K562 (cell line): ENCODE measurements at regions not wholly inside any gene's neighbourhood (a gene's known extent, or its start where the extent isn't known, plus 50 kb on each side); places are given as distances from the start of the nearest gene placed in this dataset.

Experiments
- ATAC-seq: fragments of 200-7000 bp; cut with Tn5 transposase; 3 replicates; pipeline ENCODE4 v1.9.1; 2020; ENCODE audit warnings: moderate library complexity
- BruUV-seq: library from RNA; stranded (reverse); fragments of 400-500 nt; replicated peaks from 2 replicates; lab custom pipeline; 2021; lab: Mats Ljungman, UMichigan
- CTCF ChIA-PET: fragments of 300-600 bp; formaldehyde crosslinking; extraction: SDS; loops from one replicate; lab custom pipeline; 2021; ENCODE audit warnings: low intra/inter-chr PET ratio; lab: Yijun Ruan, JAX
- POLR2A ChIA-PET: fragments of 300-600, 350-650 bp; sonication (Branson Sonifier 250); formaldehyde crosslinking; extraction: SDS; loops from one replicate; lab custom pipeline; 2021; ENCODE audit warnings: antibody characterized with exemption, inconsistent platforms; lab: Yijun Ruan, JAX
- DNase-seq, 4 experiments: peaks; one replicate each; pipeline versions ENCODE4 v3.0.0 to v3.0.0-alpha.2; 2011 to 2018; ENCODE audit warnings: low spot score in 3 of 4, mixed read lengths in 3 of 4; ENCODE audit errors: extremely low read depth in 1 of 4
- FAIRE-seq: peaks from 2 replicates; lab custom pipeline; 2011; peaks lifted over from hg19 to GRCh38; lab: Jason Lieb, UNC
- H2AFZ ChIP-seq: 2 replicates; pipeline ENCODE4 v1.6.0; 2011; ENCODE audit warnings: low read depth, low read length, control low read depth, inconsistent platforms
- H3K27ac ChIP-seq: fragments of 200-600 bp; 3 replicates; pipeline ENCODE4 v1.8.0; 2011; ENCODE audit warnings: low read depth, mild to moderate bottlenecking, control low read depth, inconsistent platforms, low read length, moderate library complexity, mixed read lengths; ENCODE audit errors: extremely low read depth
- H3K27me3 ChIP-seq, 2 experiments: fragments of 300-600 bp in 1 of 2; 2 replicates in 1 of 2; 3 replicates in 1 of 2; pipeline versions ENCODE4 v1.6.0 to v1.8.0; 2011; ENCODE audit warnings: inconsistent platforms in 2 of 2, low read length in 2 of 2, mild to moderate bottlenecking in 1 of 2, mixed read lengths in 1 of 2, moderate library complexity in 1 of 2; ENCODE audit not compliant: control insufficient read depth in 2 of 2, insufficient read depth in 2 of 2
- H3K36me3 ChIP-seq: fragments of 300-600 bp; 3 replicates; pipeline ENCODE4 v1.8.0; 2011; ENCODE audit warnings: mild to moderate bottlenecking, low read length, inconsistent platforms; ENCODE audit not compliant: control insufficient read depth, insufficient read depth
- H3K4me1 ChIP-seq, 2 experiments: fragments of 200-600 bp in 1 of 2; replicated peaks in 1 of 2; 2 replicates in 1 of 2; 3 replicates in 1 of 2; pipeline versions ENCODE4 v1.5.1 to v1.8.0; 2011; ENCODE audit warnings: inconsistent platforms in 2 of 2, low read length in 2 of 2, mild to moderate bottlenecking in 1 of 2, mixed read lengths in 1 of 2, moderate library complexity in 1 of 2; ENCODE audit not compliant: control insufficient read depth in 2 of 2, insufficient read depth in 2 of 2
- H3K4me2 ChIP-seq: 2 replicates; pipeline ENCODE4 v1.6.1; 2011; ENCODE audit warnings: low read length, control low read depth, inconsistent platforms, mixed read lengths; ENCODE audit not compliant: insufficient read depth
- H3K4me3 ChIP-seq: fragments of 200-600 bp; sonication (generic), shearing (Covaris generic); 2 replicates; pipeline ENCODE4 v1.5.1; 2016; ENCODE audit warnings: control low read depth, inconsistent platforms
- H3K79me2 ChIP-seq: fragments of 200-600 bp; 3 replicates; pipeline ENCODE4 v1.8.0; 2011; ENCODE audit warnings: low read length, inconsistent platforms; ENCODE audit not compliant: control insufficient read depth, insufficient read depth
- H3K9ac ChIP-seq, 2 experiments: 2 replicates each; pipeline versions ENCODE4 v1.6.0 to v1.6.1; 2011; ENCODE audit warnings: low read depth in 2 of 2, low read length in 2 of 2, control low read depth in 1 of 2, inconsistent platforms in 1 of 2, mild to moderate bottlenecking in 1 of 2, mixed read lengths in 1 of 2; ENCODE audit not compliant: insufficient read depth in 1 of 2
- H3K9me1 ChIP-seq: one replicate; pipeline ENCODE4 v1.6.0; 2011; ENCODE audit warnings: inconsistent platforms, mild to moderate bottlenecking, low read length, moderate library complexity; ENCODE audit not compliant: control insufficient read depth, insufficient read depth
- H3K9me3 ChIP-seq: replicated peaks from 2 replicates; pipeline ENCODE4 v1.5.1; 2011; ENCODE audit warnings: low read depth, low read length, inconsistent platforms; ENCODE audit not compliant: control insufficient read depth, insufficient read depth
- H4K20me1 ChIP-seq: replicated peaks from 2 replicates; pipeline ENCODE4 v1.6.1; 2011; ENCODE audit warnings: low read length, inconsistent platforms, mixed read lengths; ENCODE audit not compliant: control insufficient read depth, insufficient read depth
- BACH1 ChIP-seq: fragments of 200-800 bp; sonication (Bioruptor generic); IDR thresholded peaks from 2 replicates; pipeline ENCODE4 v1.6.1; 2016; ENCODE audit warnings: missing genetic modification characterization, missing compliant biosample characterization
- CHD2 ChIP-seq: IDR thresholded peaks from 2 replicates; pipeline ENCODE4 v1.6.1; 2011; ENCODE audit warnings: low read depth, low read length
- ETV5 ChIP-seq: sonication (generic); formaldehyde crosslinking; IDR thresholded peaks from 2 replicates; pipeline ENCODE4 v1.4.0; 2020; ENCODE audit warnings: low read depth, mild to moderate bottlenecking, missing genetic modification reagents
- MED1 ChIP-seq: sonication (generic); formaldehyde crosslinking; IDR thresholded peaks from 2 replicates; pipeline ENCODE4 v1.8.1; 2023; ENCODE audit warnings: missing genetic modification reagents, borderline replicate concordance
- NCOR1 ChIP-seq: fragments of 450-650 bp; IDR thresholded peaks from 2 replicates; pipeline ENCODE4 v1.6.1; 2016; ENCODE audit warnings: mild to moderate bottlenecking, moderate library complexity
- PTTG1 ChIP-seq: fragments of 450-650 bp; IDR thresholded peaks from 2 replicates; pipeline ENCODE4 v1.6.1; 2016; ENCODE audit warnings: low read depth, mild to moderate bottlenecking, missing genetic modification characterization, missing compliant biosample characterization
- ZNF699 ChIP-seq: fragments of 250-450 bp; sonication (Bioruptor Pico); IDR thresholded peaks from 2 replicates; pipeline ENCODE4 v1.8.0; 2021; ENCODE audit warnings: mild to moderate bottlenecking, moderate library complexity; ENCODE audit not compliant: insufficient replicate concordance
- WGBS: fragments of 100-300 bp; shearing (Covaris generic); methylation state at CpG from one replicate; pipeline ENCODE4 v1.1.6; 2016; ENCODE audit warnings: low coverage, mixed read lengths; ENCODE audit not compliant: insufficient coverage; ENCODE audit errors: missing lambda C conversion rate; 5-methylcytosine and 5-hydroxymethylcytosine counted together
- in situ Hi-C: fragments of 300-500 bp; cut with MboI; formaldehyde crosslinking; loops from 4 replicates; pipeline ENCODE4 v1.15.0; 2018; ENCODE audit warnings: inconsistent platforms, mixed read lengths
- intact Hi-C: fragments of 100-400 bp; cut with micrococcal nuclease; formaldehyde crosslinking; loops from 2 replicates; pipeline ENCODE4 v1.14.2; 2022
- TF ChIP-seq, protein P1 (sequence below): fragments of 450-650 bp; IDR thresholded peaks from 2 replicates; pipeline ENCODE4 v1.6.1; 2017; ENCODE audit warnings: mild to moderate bottlenecking, moderate library complexity
- TF ChIP-seq, protein P2 (sequence below), 3 experiments: IDR thresholded peaks in 2 of 3; conservative IDR thresholded peaks in 1 of 3; 2 replicates each; pipeline ENCODE4 v1.5.1; 2011 to 2012; ENCODE audit warnings: low read length in 3 of 3, mild to moderate bottlenecking in 3 of 3, control low read depth in 2 of 3, improper control_type of control experiment in 1 of 3, inconsistent platforms in 1 of 3, low read depth in 1 of 3, mixed read lengths in 1 of 3, moderate library complexity in 1 of 3; ENCODE audit not compliant: insufficient read depth in 2 of 3

DNA sequence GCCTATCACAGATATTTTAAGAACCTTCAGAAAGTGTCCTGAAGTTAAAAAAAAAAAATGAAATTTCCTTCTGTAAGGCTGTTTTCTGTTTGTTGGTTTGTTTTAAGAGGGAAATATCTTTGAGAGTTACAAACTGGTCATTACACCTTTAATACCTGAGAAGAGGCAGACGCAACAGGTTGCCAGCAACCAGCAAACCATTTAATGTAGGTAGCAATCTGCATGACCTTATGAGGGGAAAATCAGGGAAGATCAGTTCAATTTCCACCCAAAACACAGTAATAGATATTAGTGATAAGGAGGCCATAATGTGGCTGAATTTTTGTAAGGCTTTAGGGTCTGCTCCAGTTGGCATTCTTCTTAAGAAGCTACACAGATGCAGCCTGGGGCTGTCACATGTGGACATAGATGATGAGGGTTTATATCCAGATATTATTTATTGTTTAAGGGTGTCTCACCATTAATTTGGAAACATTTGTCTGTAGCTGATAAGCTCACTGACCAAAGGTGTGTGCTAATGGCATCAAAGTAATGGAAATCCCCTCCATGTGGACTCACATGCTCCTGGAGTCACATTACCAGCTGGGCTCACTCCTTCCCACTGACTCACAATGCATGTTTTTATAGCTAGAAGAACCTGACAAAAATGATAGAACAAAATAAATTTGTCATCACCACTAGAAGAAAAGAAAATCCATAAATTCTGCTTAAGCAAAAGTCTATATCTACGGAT is 83.5 kb upstream of the DTNA start:
- ChIA-PET CTCF (no interaction called here), POLR2A (no interaction called here)
- H3K36me3 ChIP-seq = no peaks in the 10 kb centered on the region
- H3K27me3 ChIP-seq = no peaks in the 10 kb centered on the region
- no peaks in the 10 kb centered on the region for H3K9me1 ChIP-seq
- H3K4me3 ChIP-seq = no peak overlapping the region
- no TSS peak for BruUV-seq
- H3K9me3 ChIP-seq = no peaks in the 10 kb centered on the region; the same call in 1 of the 2 replicates
- no peaks in the 10 kb centered on the region for H3K4me1 ChIP-seq
- no peaks in the 10 kb centered on the region for H3K79me2 ChIP-seq
- H4K20me1 ChIP-seq = no peaks in the 10 kb centered on the region
- intact Hi-C loops (no loop called here), in situ Hi-C loops (no loop called here)
- no peak overlapping the region for H2AFZ ChIP-seq
- 0% methylated on average over 2 of the region's 2 CpGs for WGBS
- DNase-seq (no peak), FAIRE-seq (no peak), ATAC-seq (no peak)
- TF ChIP-seq ETV5 (CRISPR knock-in tag) (no peak), NCOR1 (no peak)
- no peak overlapping the region for H3K9ac ChIP-seq
- no peak overlapping the region for H3K4me2 ChIP-seq
- H3K27ac ChIP-seq = no peak overlapping the region

DNA sequence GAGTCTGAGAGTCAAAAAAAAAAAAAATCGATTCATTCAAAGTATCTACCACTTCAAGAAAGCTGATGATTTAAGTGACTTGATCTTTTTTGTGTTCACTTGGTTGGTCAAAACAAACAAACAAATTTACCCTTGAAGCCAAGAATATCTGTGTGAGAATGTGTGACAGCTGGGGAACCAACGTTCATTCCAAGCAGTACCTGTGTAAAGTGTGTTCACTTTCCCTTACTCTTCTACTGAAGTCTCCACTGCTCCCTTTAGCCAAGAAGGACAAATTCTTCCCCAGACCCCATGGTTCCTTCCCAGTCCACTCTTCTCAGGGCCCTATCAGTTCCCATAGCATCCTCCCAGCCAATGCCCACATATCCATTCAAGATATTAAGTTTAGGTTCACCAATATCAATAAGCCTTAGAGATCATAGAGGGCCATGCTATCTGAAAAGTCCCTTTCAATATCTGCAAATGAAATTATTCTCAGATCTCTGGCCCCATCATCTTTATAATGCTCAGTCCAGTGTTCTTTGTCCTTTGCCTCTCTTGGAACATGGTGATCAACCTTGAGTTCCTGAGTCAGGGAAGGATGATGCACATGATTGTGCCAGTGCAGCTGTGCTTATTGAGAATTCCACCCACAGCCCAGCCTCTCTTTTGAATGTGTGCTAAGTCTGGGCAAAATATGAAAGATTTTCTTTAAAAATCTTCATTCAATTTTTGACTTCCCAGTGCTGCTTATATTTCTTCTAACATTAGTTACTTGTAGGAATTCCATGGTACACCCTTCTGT is 82.8 kb upstream of the DTNA start:
- Histone ChIP-seq H3K27me3 (no peaks in the 10 kb centered on the region), H3K9ac (no peak overlapping the region), H3K9me1 (no peaks in the 10 kb centered on the region), H3K9me3 (no peaks in the 10 kb centered on the region; the same call in 1 of the 2 replicates), H3K4me3 (no peak overlapping the region), H3K79me2 (no peaks in the 10 kb centered on the region), H3K4me1 (no peaks in the 10 kb centered on the region), H4K20me1 (no peaks in the 10 kb centered on the region), H3K27ac (no peak overlapping the region), H3K36me3 (no peaks in the 10 kb centered on the region), H2AFZ (no peak overlapping the region), H3K4me2 (no peak overlapping the region)
- no TSS peak for BruUV-seq
- FAIRE-seq = no peak
- intact Hi-C loops = no loop called here
- ATAC-seq = no peak
- WGBS = 0% methylated on average over 2 of the region's 2 CpGs
- ChIA-PET POLR2A (no interaction called here), CTCF (no interaction called here)
- in situ Hi-C loops = no loop called here
- no peak for DNase-seq
- TF ChIP-seq MED1 (CRISPR knock-in tag) (no peak), ZNF699 (CRISPR knock-in tag) (no peak), CHD2 (no peak), BACH1 (no peak), PTTG1 (tag) (no peak)
- TF ChIP-seq, protein P1, sequence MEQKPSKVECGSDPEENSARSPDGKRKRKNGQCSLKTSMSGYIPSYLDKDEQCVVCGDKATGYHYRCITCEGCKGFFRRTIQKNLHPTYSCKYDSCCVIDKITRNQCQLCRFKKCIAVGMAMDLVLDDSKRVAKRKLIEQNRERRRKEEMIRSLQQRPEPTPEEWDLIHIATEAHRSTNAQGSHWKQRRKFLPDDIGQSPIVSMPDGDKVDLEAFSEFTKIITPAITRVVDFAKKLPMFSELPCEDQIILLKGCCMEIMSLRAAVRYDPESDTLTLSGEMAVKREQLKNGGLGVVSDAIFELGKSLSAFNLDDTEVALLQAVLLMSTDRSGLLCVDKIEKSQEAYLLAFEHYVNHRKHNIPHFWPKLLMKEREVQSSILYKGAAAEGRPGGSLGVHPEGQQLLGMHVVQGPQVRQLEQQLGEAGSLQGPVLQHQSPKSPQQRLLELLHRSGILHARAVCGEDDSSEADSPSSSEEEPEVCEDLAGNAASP = no peak
- TF ChIP-seq, protein P2, sequence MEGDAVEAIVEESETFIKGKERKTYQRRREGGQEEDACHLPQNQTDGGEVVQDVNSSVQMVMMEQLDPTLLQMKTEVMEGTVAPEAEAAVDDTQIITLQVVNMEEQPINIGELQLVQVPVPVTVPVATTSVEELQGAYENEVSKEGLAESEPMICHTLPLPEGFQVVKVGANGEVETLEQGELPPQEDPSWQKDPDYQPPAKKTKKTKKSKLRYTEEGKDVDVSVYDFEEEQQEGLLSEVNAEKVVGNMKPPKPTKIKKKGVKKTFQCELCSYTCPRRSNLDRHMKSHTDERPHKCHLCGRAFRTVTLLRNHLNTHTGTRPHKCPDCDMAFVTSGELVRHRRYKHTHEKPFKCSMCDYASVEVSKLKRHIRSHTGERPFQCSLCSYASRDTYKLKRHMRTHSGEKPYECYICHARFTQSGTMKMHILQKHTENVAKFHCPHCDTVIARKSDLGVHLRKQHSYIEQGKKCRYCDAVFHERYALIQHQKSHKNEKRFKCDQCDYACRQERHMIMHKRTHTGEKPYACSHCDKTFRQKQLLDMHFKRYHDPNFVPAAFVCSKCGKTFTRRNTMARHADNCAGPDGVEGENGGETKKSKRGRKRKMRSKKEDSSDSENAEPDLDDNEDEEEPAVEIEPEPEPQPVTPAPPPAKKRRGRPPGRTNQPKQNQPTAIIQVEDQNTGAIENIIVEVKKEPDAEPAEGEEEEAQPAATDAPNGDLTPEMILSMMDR (IDR thresholded peaks at IDR 0.05 in 2 of 3, conservative IDR thresholded peaks at IDR 0.05 in 1 of 3; ENCODE audit: insufficient read depth in 2 of 3, low read depth in 1 of 3, low read length in 3 of 3) = no peak
